ENCODE measurements at regions not wholly inside any gene's neighbourhood (a gene's known extent, or its start where the extent isn't known, plus 50 kb on each side); places are given as distances from the start of the nearest gene placed in this dataset.

GRCh38 chr21:35375115-35375514, 326.0 kb upstream of the RUNX1 start:
- no peak for TF ChIP-seq CTCF (IDR thresholded peaks at IDR 0.05)
- TF ChIP-seq POLR2A (IDR thresholded peaks at IDR 0.05): no peak

All from thyroid gland (tissue), 4 donors.